ENCODE measurements at regions not wholly inside any gene's neighbourhood (a gene's known extent, or its start where the extent isn't known, plus 50 kb on each side); places are given as distances from the start of the nearest gene placed in this dataset.

- no peak for DNase-seq (ENCODE audit: low read depth)
- H3K4me3 ChIP-seq (ENCODE audit: control insufficient read depth, low read depth, low read length) = no peak overlapping the region
- TF ChIP-seq CTCF (conservative IDR thresholded peaks at IDR 0.05; ENCODE audit: control insufficient read depth, insufficient read depth, low read depth, low read length) = no peak
Measured at GRCh38 chr20:52446421-52447224, 255.0 kb upstream of the ZFP64 start.

- DNase-seq (ENCODE audit: low read depth) = no peak
- TF ChIP-seq CTCF (conservative IDR thresholded peaks at IDR 0.05; ENCODE audit: control insufficient read depth, insufficient read depth, low read depth, low read length) = no peak
- H3K4me3 ChIP-seq (ENCODE audit: control insufficient read depth, low read depth, low read length) = no peak overlapping the region
Measured at GRCh38 chr20:52444455-52444854, 252.9 kb upstream of the ZFP64 start.

GRCh38 chr20:52443874-52444273 is 252.3 kb upstream of the ZFP64 start:
- H3K4me3 ChIP-seq (ENCODE audit: control insufficient read depth, low read depth, low read length) = no peak overlapping the region
- no peak for TF ChIP-seq CTCF (conservative IDR thresholded peaks at IDR 0.05; ENCODE audit: control insufficient read depth, insufficient read depth, low read depth, low read length)
- no peak for DNase-seq (ENCODE audit: low read depth)

- DNase-seq (ENCODE audit: low read depth) = no peak
- no peak overlapping the region for H3K4me3 ChIP-seq (ENCODE audit: control insufficient read depth, low read depth, low read length)
- TF ChIP-seq CTCF (conservative IDR thresholded peaks at IDR 0.05; ENCODE audit: control insufficient read depth, insufficient read depth, low read depth, low read length) = no peak
Measured at GRCh38 chr20:52441710-52442109, 250.1 kb upstream of the ZFP64 start.

- H3K4me3 ChIP-seq (ENCODE audit: control insufficient read depth, low read depth, low read length) = no peak overlapping the region
- TF ChIP-seq CTCF (conservative IDR thresholded peaks at IDR 0.05; ENCODE audit: control insufficient read depth, insufficient read depth, low read depth, low read length) = no peak
- DNase-seq (ENCODE audit: low read depth) = no peak
Measured at GRCh38 chr20:52439375-52439774, 247.8 kb upstream of the ZFP64 start.

GRCh38 chr20:52438326-52438963 is 246.9 kb upstream of the ZFP64 start:
- no peak for TF ChIP-seq CTCF (conservative IDR thresholded peaks at IDR 0.05; ENCODE audit: control insufficient read depth, insufficient read depth, low read depth, low read length)
- H3K4me3 ChIP-seq (ENCODE audit: control insufficient read depth, low read depth, low read length) = no peak overlapping the region
- no peak for DNase-seq (ENCODE audit: low read depth)
